HL-60 (cell line): ENCODE measurements at regions not wholly inside any gene's neighbourhood (a gene's known extent, or its start where the extent isn't known, plus 50 kb on each side); places are given as distances from the start of the nearest gene placed in this dataset.

Experiments used
- DNase-seq, 2 experiments: peaks; one replicate each; pipeline ENCODE4 v3.0.0-alpha.2; 2010 to 2020; ENCODE audit warnings: low read depth in 1 of 2, low spot score in 1 of 2
- H3K27ac ChIP-seq: fragments of 250-450 bp; sonication (Bioruptor Pico); replicated peaks from 2 replicates; pipeline ENCODE4 v1.5.1; 2020; ENCODE audit warnings: mild to moderate bottlenecking, moderate library complexity
- H3K27me3 ChIP-seq: fragments of 250-450 bp; sonication (Bioruptor Pico); 2 replicates; pipeline ENCODE4 v1.5.1; 2021; ENCODE audit warnings: mild to moderate bottlenecking, moderate library complexity; ENCODE audit not compliant: insufficient read depth, poor library complexity, severe bottlenecking
- H3K4me3 ChIP-seq: replicated peaks from 2 replicates; pipeline ENCODE4 v1.5.1; 2011; ENCODE audit warnings: mild to moderate bottlenecking, control low read depth, low read length; ENCODE audit not compliant: insufficient read depth
- GABPA ChIP-seq: IDR thresholded peaks from 2 replicates; pipeline ENCODE4 v1.6.1; 2012; ENCODE audit warnings: low read depth
- POLR2AphosphoS5 ChIP-seq: IDR thresholded peaks from 2 replicates; pipeline ENCODE4 v1.6.1; 2012; ENCODE audit warnings: low read depth
- SPI1 ChIP-seq: IDR thresholded peaks from 2 replicates; pipeline ENCODE4 v1.6.1; 2012; ENCODE audit warnings: low read depth, mild to moderate bottlenecking, borderline replicate concordance
- TF ChIP-seq, protein P1 (sequence below): IDR thresholded peaks from 2 replicates; pipeline ENCODE4 v1.6.1; 2012; ENCODE audit warnings: low read depth; ENCODE audit not compliant: insufficient replicate concordance
- TF ChIP-seq, protein P2 (sequence below): IDR thresholded peaks from one replicate; pipeline ENCODE4 v1.5.1; 2011; ENCODE audit warnings: low read length, control low read depth, inconsistent platforms; ENCODE audit not compliant: insufficient read depth

DNA sequence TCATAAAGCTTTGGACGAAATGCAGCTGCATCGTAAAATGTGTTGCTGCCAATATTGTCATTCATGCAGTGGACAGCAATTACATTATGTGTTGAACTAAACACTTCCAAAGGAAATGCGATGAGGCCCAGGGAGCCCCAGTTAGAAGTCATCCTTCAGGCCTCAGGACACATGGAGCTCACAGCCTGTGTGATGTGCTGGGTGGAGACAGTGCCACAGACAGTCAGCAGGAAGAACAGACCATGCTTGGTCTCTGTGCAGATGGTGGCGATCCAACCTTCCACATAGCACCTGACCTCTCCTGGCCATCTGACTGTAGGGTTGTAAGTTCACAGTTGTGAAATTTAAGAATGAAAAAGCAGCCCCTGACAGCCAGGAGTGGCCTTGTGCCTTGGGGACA lies 118.3 kb upstream of the ALKAL2 start:
- Histone ChIP-seq H3K27me3 (no peaks in the 10 kb centered on the region), H3K27ac (no peak overlapping the region), H3K4me3 (no peak overlapping the region)
- no peak for DNase-seq
- TF ChIP-seq SPI1 (no peak), GABPA (no peak), POLR2AphosphoS5 (no peak)
- TF ChIP-seq, protein P1, sequence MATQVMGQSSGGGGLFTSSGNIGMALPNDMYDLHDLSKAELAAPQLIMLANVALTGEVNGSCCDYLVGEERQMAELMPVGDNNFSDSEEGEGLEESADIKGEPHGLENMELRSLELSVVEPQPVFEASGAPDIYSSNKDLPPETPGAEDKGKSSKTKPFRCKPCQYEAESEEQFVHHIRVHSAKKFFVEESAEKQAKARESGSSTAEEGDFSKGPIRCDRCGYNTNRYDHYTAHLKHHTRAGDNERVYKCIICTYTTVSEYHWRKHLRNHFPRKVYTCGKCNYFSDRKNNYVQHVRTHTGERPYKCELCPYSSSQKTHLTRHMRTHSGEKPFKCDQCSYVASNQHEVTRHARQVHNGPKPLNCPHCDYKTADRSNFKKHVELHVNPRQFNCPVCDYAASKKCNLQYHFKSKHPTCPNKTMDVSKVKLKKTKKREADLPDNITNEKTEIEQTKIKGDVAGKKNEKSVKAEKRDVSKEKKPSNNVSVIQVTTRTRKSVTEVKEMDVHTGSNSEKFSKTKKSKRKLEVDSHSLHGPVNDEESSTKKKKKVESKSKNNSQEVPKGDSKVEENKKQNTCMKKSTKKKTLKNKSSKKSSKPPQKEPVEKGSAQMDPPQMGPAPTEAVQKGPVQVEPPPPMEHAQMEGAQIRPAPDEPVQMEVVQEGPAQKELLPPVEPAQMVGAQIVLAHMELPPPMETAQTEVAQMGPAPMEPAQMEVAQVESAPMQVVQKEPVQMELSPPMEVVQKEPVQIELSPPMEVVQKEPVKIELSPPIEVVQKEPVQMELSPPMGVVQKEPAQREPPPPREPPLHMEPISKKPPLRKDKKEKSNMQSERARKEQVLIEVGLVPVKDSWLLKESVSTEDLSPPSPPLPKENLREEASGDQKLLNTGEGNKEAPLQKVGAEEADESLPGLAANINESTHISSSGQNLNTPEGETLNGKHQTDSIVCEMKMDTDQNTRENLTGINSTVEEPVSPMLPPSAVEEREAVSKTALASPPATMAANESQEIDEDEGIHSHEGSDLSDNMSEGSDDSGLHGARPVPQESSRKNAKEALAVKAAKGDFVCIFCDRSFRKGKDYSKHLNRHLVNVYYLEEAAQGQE = no peak
- TF ChIP-seq, protein P2, sequence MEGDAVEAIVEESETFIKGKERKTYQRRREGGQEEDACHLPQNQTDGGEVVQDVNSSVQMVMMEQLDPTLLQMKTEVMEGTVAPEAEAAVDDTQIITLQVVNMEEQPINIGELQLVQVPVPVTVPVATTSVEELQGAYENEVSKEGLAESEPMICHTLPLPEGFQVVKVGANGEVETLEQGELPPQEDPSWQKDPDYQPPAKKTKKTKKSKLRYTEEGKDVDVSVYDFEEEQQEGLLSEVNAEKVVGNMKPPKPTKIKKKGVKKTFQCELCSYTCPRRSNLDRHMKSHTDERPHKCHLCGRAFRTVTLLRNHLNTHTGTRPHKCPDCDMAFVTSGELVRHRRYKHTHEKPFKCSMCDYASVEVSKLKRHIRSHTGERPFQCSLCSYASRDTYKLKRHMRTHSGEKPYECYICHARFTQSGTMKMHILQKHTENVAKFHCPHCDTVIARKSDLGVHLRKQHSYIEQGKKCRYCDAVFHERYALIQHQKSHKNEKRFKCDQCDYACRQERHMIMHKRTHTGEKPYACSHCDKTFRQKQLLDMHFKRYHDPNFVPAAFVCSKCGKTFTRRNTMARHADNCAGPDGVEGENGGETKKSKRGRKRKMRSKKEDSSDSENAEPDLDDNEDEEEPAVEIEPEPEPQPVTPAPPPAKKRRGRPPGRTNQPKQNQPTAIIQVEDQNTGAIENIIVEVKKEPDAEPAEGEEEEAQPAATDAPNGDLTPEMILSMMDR = no peak

DNA sequence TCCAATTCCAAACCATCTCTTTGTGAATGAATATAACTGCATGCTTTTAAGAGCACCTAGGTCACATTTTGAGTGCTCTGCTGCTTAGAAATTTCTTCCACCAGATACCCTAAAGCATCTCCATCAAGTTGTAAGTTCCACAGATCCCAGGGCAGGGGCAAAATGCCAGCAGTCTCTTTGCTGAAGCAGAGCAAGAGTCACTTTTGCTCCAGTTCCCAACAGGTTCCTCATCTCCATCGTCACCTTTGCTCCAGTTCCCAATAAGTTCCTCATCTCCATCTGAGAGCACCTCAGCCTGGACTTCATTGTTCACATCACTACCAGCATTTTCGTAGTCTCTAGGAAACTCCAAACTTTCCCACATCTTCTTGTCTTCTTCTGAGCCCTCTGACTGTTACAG lies 116.7 kb upstream of the ALKAL2 start:
- TF ChIP-seq GABPA = no peak
- TF ChIP-seq SPI1 = no peak
- TF ChIP-seq, protein P1 = no peak
- TF ChIP-seq, protein P2 = no peak
- no peak overlapping the region for H3K27ac ChIP-seq
- H3K27me3 ChIP-seq = no peaks in the 10 kb centered on the region
- no peak overlapping the region for H3K4me3 ChIP-seq
- no peak for DNase-seq

DNA sequence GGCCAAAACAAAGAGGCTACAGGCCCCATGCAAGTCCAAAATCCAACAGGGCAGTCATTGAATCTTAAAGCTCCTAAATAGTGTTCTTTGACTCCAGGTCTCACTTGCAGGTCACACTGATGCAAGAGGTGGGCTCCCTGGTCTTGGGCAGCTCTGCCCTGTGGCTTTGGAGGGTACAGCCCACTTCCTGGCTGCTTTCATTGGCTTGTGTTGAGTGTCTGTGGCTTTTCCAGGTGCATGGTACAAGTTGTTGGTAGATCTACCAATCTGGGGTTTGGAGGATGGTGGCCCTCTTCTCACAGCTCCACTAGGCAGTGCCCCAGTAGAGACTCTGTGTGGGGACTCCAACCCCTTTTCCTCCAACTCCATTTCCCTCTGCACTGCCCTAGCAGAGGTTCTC lies 115.8 kb upstream of the ALKAL2 start:
- no peak for DNase-seq
- H3K4me3 ChIP-seq = no peak overlapping the region
- no peak overlapping the region for H3K27ac ChIP-seq
- no peaks in the 10 kb centered on the region for H3K27me3 ChIP-seq
- TF ChIP-seq, protein P2 = no peak
- no peak for TF ChIP-seq SPI1
- no peak for TF ChIP-seq POLR2AphosphoS5
- TF ChIP-seq GABPA = no peak
- TF ChIP-seq, protein P1 = no peak
